Mesothelial cell of epicardium (in vitro differentiated cells): ENCODE measurements at regions not wholly inside any gene's neighbourhood (a gene's known extent, or its start where the extent isn't known, plus 50 kb on each side); places are given as distances from the start of the nearest gene placed in this dataset.

Experiments used
- DNase-seq, 2 experiments: peaks; one replicate each; pipeline ENCODE4 v3.0.0; 2021; ENCODE audit warnings: low spot score in 2 of 2; ENCODE audit not compliant: unreplicated experiment in 2 of 2
- H3K27ac Mint-ChIP-seq: 2 replicates; pipeline ENCODE4 v1.8.0; 2021; ENCODE audit warnings: mixed read lengths
- H3K27me3 Mint-ChIP-seq: 2 replicates; pipeline ENCODE4 v1.8.0; 2021; ENCODE audit warnings: low read depth, mixed read lengths
- H3K36me3 Mint-ChIP-seq: 2 replicates; pipeline ENCODE4 v1.8.0; 2021; ENCODE audit warnings: mixed read lengths
- H3K4me1 Mint-ChIP-seq: 2 replicates; pipeline ENCODE4 v1.8.0; 2021; ENCODE audit warnings: mixed read lengths
- H3K4me3 Mint-ChIP-seq: 2 replicates; pipeline ENCODE4 v1.8.0; 2021; ENCODE audit warnings: mild to moderate bottlenecking, moderate library complexity, mixed read lengths
- H3K9me3 Mint-ChIP-seq: 2 replicates; pipeline ENCODE4 v1.8.0; 2021; ENCODE audit warnings: mixed read lengths
- CTCF ChIP-seq: fragments of 200-600 bp; sonication (generic); IDR thresholded peaks from one replicate; pipeline ENCODE4 v1.5.0; 2021; ENCODE audit warnings: antibody characterized with exemption; ENCODE audit not compliant: unreplicated experiment

DNA sequence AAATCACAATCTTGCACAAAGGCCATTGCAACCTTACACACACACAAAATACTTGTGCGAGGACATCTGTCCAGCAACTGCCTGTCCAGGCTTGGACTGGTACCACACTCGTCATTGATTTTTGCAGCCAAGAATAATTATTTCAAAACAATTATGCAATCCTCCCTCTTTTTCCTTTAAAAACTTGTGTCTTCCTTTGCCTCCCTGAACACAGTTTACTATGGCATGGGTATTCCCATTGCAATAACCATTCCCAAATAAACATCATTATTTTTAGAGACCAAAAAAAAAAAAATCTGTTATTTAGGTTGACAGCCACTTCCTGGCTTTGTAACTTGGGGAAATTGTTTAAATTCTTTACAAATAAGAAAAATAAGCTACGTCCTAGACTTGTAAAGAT, 54.0 kb downstream of the C11orf91 start:
- H3K4me1 Mint-ChIP-seq: peaks cover 3% of the 10 kb centered on the region
- TF ChIP-seq CTCF: no peak
- H3K36me3 Mint-ChIP-seq: no peaks in the 10 kb centered on the region
- DNase-seq: no peak
- no peak overlapping the region for H3K4me3 Mint-ChIP-seq
- no peaks in the 10 kb centered on the region for H3K9me3 Mint-ChIP-seq
- peaks cover 4% of the 10 kb centered on the region for H3K27me3 Mint-ChIP-seq
- H3K27ac Mint-ChIP-seq: no peak overlapping the region

- Mint-ChIP-seq H3K4me1 (peaks cover 3% of the 10 kb centered on the region), H3K4me3 (no peak overlapping the region), H3K27ac (no peak overlapping the region), H3K9me3 (no peaks in the 10 kb centered on the region), H3K36me3 (no peaks in the 10 kb centered on the region), H3K27me3 (peaks cover 4% of the 10 kb centered on the region)
- no peak for TF ChIP-seq CTCF
- no peak for DNase-seq
Measured at GRCh38 chr11:33646168-33646567, 54.5 kb downstream of the C11orf91 start.

GRCh38 chr11:33645686-33646085, 54.9 kb downstream of the C11orf91 start:
- peaks cover 3% of the 10 kb centered on the region for H3K4me1 Mint-ChIP-seq
- H3K36me3 Mint-ChIP-seq: no peaks in the 10 kb centered on the region

DNA sequence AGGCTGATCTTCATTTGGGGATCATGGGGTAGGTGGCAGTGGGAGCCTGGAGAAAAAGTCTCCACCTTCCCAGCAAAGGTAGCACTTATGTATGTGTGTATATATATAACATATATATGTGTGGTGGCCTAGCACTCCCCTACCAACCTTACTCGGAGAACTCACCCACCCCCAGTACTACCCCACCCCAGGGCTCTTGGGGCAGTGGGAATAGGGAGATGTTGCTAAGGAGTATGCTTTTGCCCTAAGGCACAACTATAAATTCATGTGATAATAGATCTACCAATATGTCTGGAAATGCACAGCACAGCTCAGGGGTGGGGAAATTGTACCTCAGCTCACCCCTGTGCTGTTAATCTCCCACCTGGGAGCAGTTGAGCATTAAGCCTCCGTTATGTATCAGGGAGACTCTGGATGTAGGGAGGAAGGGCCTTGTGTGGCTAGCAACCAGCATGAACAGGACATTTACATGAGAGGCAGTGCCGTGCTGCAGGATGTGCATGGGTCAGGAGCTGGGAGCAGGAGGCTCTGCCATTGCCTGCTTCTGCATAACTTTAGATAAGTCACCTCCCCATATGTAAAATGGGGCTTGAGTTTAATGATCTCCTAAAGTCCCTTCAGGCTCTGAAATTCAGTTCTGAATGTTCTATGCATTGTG, 57.3 kb downstream of the C11orf91 start:
- Mint-ChIP-seq H3K4me3 (no peak overlapping the region), H3K36me3 (no peaks in the 10 kb centered on the region), H3K4me1 (peaks cover 3% of the 10 kb centered on the region), H3K27me3 (peaks cover 4% of the 10 kb centered on the region), H3K27ac (no peak overlapping the region), H3K9me3 (peaks cover 5% of the 10 kb centered on the region)
- no peak for TF ChIP-seq CTCF
- DNase-seq: no peak

More at GRCh38 chr11:33645686-33646085, 54.9 kb downstream of the C11orf91 start:
- Mint-ChIP-seq H3K27me3 (peaks cover 4% of the 10 kb centered on the region), H3K27ac (no peak overlapping the region), H3K4me3 (no peak overlapping the region), H3K9me3 (no peaks in the 10 kb centered on the region)
- no peak for DNase-seq
- TF ChIP-seq CTCF: no peak

GRCh38 chr11:33642461-33643166, 58.0 kb downstream of the C11orf91 start:
- no peak overlapping the region for H3K27ac Mint-ChIP-seq
- no peak for TF ChIP-seq CTCF
- H3K4me1 Mint-ChIP-seq: peaks cover 3% of the 10 kb centered on the region
- H3K4me3 Mint-ChIP-seq: no peak overlapping the region
- H3K36me3 Mint-ChIP-seq: no peaks in the 10 kb centered on the region
- no peak for DNase-seq
- peaks cover 11% of the 10 kb centered on the region for H3K9me3 Mint-ChIP-seq
- H3K27me3 Mint-ChIP-seq: peaks cover 4% of the 10 kb centered on the region
